Raji (cell line): ENCODE measurements at regions not wholly inside any gene's neighbourhood (a gene's known extent, or its start where the extent isn't known, plus 50 kb on each side); places are given as distances from the start of the nearest gene placed in this dataset.

ENCODE experiments used
- POLR2A ChIP-seq: IDR thresholded peaks from 2 replicates; pipeline ENCODE4 v1.6.1; 2011; ENCODE audit warnings: low read depth, low read length, control low read depth; ENCODE audit not compliant: insufficient read depth

DNA sequence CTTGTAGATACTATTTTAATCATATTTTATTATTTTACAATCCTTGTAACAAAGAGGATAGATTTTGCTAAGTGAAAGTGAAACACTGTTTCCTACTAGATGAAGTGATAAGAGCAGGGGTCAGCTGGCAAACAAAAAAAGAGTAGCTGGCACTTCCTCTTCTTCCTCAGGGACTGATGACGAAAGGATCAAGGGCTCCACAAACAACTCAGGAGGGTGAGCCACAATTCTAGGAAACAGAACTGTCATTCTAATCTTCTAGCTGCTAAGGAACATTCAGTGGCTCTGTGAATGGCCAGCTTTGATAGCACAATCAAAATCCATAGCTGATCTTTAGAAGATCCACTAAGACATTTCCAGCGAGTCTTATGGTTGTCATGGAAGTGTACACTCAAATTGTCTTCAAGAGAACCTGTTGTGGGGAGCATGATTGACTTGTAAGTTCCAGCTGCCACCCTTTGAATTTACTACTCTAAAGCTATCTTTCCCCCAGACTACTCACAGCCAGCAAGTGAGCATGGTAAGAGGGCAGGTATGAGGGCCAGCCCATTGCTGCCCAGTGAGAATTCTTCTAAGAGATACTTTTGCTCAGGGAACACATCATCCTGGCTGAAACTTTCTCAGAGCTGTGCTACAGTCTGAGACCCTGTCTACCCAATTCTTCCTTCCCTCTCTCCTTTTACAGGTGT lies 275.7 kb upstream of the RASGEF1B start:
- no peak for TF ChIP-seq POLR2A

DNA sequence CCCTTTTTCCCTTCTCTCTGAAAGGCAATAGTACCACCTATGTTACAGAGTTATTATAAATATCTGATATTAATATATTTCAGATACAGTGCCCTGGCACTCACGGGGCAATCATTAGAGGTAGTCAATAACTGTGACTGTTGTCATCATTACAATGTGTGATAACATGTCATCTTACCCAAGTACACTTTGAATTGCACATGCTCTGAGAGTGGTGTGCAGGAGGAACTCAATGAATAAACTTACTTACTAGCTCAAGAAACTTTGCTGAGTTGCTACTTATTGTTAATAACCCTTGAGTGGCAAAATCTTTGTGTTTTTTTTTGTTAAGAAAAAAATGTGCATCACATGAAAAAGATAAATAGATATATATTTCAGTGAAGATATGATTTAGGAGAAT lies 275.1 kb upstream of the RASGEF1B start:
- TF ChIP-seq POLR2A = no peak

DNA sequence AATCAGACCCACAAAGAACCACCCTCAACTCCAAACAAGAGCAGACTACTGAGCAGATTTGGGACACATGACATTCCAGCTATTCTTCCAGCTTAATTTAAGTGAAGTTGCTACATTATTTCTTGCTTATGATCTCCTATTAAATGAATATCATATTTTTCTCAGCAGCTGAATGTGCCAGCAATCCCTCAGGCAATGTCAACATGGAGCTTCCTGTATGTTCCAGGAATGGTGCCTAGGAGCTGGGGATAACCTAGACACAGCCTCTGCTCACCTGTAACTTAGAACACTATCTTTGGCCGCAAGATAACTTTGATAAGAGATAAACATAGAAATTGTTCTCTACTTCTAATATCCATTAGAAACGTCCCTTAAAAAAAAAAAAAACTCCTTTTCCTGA lies 274.4 kb upstream of the RASGEF1B start:
- no peak for TF ChIP-seq POLR2A

DNA sequence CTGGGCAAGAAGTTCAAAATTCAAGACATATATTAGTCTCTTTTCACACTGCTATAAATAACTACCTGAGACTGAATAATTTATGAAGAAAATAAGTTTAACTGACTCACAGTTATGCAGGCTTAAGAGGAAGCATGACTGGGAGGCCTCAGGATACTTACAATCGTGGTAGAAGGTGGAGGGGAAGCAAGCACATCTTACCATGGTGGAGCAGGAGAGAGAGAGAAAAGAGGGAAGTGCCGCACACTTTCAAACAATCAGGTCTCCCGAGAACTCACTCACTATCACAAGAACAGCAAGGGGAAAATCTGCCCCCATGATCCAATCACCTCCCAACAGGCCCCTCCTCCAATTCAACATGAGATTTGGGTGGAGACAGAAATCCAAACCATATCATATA lies 273.3 kb upstream of the RASGEF1B start:
- TF ChIP-seq POLR2A = no peak

DNA sequence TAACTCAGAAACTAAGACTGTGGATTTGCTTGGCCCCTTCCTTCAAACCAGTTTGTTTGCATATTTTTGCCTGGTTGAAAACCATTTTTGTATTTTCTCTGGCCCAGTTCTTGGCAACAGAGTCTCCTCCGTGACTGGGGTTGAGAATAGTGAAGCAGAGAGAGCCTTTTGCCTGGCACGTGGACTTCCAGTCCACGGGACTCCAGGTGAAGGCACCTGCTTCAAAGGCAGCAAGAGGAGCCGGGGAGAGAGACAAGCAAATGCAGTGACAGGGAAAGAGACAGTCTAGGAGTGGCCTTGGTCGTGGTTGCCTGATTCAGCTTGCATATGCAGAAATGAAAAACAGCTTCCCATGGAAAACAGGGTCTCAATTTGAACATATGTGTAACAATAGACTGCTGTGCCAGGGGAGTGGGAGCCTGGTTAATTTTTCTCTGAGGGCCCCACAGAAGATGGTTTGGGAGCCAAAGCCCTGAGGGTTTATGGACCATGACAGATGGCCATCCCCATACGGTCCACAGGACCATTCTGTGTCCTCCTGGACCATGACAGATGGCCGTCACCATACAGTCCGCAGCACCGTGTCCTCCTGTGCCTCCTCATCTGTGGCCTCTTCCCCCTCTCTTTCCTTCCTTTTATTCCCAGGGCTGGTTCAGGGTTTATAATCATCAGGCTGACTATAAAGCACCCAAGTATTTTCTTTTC lies 272.2 kb upstream of the RASGEF1B start:
- TF ChIP-seq POLR2A = no peak

DNA sequence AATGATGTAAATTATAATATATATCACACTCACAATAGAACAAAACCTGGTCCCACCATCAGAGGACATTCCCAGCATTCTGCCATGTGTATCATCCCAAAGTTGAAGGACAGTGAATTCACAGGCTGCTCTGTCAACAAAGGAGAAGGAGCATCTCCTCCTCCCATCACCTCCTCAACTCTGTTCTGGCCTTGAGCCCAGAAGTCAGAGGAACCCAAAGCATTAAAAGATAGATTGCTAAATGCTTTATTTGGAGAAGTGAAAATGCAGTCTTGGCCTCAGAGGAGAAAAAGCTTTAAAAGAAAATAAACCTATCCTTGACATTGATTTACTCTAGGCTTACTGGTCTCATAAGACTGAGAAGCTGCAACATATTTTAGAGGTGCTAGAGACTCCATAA lies 268.8 kb upstream of the RASGEF1B start:
- no peak for TF ChIP-seq POLR2A

DNA sequence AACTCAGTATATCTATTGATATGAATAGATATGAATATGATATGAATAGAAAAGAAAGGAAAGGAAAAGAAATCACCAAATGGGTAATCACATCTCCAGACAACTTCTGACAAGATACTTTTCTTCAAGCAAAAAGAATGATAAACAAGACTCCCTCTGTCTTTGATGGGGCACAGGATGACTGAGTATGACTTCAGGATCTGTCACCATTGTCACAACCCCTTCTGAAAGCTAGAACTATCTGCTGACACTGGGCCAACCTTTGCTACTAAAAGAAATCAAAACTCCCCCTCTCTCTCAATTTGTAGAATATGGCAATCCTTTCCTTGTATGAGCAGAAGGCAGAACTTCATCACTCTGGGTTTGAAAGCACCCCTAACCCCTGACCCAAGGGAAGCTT lies 267.2 kb upstream of the RASGEF1B start:
- no peak for TF ChIP-seq POLR2A

DNA sequence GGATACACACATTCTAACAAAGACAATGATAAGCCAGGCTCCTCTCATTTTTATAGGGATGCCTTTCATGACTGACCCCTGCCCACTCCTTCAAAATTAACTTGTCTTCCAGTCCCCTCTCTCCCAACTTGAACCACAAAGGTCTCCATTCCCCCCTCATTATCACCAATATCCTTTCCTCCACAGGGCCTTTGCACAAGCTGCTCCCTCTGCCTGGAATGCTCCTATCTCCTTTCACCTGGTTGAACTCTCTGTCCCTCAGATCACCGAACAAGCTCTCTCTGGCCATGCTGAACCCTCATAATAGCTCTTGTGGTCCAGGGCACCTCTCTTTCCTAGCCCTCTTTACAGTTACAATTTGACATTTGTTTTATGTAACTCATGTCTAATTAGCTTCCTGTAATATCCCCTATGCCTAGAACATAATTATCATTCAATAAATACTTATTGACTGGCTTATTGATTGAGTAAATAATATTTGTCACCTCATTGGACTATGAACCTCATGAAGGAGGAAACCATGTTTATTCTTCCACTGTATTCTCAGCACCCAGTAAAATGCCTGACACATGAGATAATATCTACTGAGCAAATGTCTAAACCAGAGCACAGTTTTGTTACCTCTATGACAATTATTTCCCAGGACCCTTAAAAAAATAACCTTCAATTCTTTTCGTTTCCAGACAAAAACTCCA lies 266.3 kb upstream of the RASGEF1B start:
- no peak for TF ChIP-seq POLR2A

DNA sequence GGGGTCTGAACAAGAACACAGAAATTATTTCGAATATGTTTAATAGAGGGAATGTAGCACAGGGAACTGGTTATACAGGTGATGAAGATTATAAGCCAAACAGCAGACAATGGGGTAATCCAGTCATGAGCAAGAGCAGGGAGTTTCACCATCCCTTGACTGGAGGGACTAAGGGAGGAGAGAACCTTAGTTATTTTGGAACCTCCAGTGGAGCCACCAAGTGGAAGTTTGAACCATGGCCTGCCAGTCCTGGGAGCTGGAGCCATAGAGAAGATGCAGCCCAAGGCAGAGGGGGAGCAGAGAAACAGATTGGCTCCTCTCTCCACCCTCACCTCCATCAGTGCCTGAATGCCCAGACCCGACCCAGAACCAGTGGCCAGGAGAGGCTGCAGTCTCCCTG lies 264.6 kb upstream of the RASGEF1B start:
- no peak for TF ChIP-seq POLR2A

DNA sequence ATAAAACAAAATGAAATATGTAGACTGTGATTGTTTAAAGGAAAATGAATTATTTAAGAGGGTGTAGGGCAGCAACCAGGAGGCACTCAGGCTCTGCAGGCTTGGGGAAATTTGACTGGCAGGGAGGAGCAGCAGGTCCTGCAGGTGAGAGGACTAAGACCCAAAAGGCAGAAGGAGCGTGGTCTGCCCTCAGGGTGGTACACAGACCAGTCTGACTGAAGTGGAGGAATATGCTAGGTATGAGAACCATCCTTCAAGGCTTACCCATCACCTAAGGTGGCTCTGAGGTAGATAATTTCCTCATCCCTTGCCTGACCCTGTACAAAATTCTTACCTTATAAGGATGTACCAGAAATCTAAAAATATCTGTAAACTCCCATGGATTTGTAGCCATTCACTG lies 261.3 kb upstream of the RASGEF1B start:
- TF ChIP-seq POLR2A = no peak

DNA sequence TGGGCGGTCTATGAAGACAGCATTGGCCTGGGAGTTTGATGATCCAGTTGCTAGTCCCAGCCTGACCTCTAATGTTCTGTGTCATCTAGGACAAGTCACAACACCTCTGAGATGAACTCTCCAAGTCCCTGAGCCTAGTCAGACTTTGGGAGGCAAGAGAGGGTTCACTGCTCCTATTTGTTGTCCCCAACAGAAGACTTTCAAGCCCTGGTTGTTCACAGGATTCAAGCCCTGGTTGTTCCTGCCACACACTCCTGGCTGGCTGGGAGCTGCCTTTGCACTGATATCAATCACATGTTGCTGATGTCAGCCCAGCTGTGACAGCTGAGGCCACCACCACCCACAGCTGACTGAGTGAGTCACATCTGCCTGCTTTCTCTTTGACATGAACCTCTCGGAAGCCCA lies 253.2 kb upstream of the RASGEF1B start:
- no peak for TF ChIP-seq POLR2A

DNA sequence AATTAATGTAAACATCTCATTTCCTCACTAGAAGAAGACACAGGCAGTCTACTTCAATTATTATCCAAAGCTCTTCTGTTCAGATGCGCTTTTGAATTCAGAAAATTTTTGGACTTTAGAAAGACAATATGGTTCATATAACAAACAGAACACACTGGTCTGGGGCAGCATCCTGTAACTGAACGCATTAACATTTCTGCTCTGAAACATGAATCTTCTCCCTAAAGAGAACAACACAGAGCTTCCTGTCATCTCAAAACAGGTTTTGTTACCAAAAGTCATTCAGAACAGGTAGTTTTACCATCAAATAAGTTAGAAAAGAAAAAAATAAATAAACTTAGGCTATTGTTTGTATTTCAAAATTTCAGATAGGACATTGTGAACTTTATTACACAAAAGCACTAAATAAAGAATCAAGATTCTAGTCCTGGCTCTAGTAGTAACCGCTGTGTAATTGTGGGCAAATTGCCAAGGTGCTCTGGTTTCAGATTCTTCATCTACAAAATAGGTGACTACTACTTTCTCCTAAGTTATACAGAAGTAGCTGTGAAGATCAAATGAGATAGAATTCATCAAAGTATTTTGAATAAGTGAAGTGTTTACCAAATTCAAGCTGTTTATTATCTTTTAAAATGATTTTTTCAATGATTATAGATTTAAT lies 252.3 kb upstream of the RASGEF1B start:
- TF ChIP-seq POLR2A = no peak

DNA sequence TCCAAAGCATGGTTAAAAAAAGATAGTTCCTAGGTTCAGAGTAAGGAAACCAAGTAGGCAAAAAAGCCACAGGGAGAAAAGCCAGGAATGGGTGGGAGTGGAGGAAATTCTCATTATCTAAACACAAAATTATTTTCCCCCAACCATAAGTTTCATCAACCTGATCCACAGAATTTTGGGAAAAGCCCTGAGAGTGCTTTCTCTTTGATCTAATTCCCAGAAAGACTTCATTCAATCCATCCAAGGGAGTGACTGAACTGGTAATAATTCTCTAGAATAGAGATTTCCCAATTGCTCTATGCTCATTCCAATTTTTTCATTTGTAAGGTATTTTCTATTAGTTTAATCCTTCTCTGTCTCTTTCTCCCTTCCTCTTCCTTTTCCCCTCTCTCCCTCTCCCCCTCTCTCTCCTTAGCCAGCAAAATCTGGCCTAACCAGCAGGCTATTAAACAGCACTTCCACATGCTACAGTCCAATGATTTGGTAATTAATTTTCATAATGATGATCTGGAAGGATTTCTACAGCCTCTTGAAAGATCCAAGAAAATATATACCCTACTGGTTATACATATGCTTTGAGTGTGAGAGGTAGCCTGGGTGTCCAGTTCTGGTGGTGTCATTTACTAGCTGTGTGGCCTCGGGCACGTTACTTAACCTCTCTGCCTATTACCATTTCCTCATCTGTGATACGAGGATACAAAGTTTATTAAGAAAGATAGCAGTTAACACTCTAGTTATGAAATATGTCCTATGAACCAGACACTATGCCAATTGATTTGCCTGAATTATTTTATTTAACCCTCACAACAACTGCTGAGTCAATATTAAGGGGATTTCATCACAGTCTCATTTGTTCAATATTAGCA lies 251.5 kb upstream of the RASGEF1B start:
- no peak for TF ChIP-seq POLR2A

DNA sequence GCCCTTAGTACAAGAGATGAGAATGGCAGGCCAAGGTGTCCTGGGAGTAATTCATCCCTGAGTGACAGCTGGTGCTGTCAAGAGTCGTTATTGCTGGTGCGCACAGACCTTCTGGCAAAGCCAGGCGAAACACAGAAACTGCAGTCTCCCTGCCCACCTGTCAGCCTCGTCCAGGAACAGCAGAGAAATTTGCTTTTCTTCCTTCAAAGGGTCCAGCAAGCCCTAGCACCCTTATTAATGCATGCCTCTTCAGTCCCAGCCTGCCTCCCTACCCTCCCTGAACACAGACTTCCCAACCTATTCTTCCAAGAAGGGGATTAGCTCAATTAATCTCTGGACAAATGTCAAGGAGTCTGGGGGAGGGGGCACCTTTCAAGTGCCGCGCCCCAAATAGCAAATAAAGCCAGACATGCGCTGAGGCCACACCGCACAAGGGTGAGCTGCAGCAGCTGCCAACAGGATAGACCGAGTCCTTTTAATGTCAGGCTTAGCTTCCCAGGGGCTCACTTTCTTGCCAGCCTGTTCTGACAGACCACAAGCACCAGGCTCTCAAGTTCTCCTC lies 250.7 kb upstream of the RASGEF1B start:
- no peak for TF ChIP-seq POLR2A
